ENCODE measurements at regions not wholly inside any gene's neighbourhood (a gene's known extent, or its start where the extent isn't known, plus 50 kb on each side); places are given as distances from the start of the nearest gene placed in this dataset.

- TF ChIP-seq, protein P1, sequence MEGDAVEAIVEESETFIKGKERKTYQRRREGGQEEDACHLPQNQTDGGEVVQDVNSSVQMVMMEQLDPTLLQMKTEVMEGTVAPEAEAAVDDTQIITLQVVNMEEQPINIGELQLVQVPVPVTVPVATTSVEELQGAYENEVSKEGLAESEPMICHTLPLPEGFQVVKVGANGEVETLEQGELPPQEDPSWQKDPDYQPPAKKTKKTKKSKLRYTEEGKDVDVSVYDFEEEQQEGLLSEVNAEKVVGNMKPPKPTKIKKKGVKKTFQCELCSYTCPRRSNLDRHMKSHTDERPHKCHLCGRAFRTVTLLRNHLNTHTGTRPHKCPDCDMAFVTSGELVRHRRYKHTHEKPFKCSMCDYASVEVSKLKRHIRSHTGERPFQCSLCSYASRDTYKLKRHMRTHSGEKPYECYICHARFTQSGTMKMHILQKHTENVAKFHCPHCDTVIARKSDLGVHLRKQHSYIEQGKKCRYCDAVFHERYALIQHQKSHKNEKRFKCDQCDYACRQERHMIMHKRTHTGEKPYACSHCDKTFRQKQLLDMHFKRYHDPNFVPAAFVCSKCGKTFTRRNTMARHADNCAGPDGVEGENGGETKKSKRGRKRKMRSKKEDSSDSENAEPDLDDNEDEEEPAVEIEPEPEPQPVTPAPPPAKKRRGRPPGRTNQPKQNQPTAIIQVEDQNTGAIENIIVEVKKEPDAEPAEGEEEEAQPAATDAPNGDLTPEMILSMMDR (IDR thresholded peaks at IDR 0.05) = no peak
- TF ChIP-seq POLR2A (IDR thresholded peaks at IDR 0.05) = no peak
Observed at GRCh38 chr12:66960006-66960405, 281.1 kb upstream of the GRIP1 start.
